DMS153 (cell line): ENCODE measurements at regions not wholly inside any gene's neighbourhood (a gene's known extent, or its start where the extent isn't known, plus 50 kb on each side); places are given as distances from the start of the nearest gene placed in this dataset.

Experiments used
- DNase-seq: peaks from one replicate; lab custom pipeline; 2025; lab: John Stamatoyannopoulos, UW

GRCh38 chr15:38647683-38648082 lies 83.1 kb upstream of the RASGRP1 start:
- no peak for DNase-seq

- DNase-seq = no peak
Measured at GRCh38 chr15:38648121-38648843, 83.7 kb upstream of the RASGRP1 start.

- no peak for DNase-seq
Measured at GRCh38 chr15:38650384-38650783, 85.8 kb upstream of the RASGRP1 start.

GRCh38 chr15:38650936-38651327 lies 86.3 kb upstream of the RASGRP1 start:
- no peak for DNase-seq

GRCh38 chr15:38651328-38652038 lies 86.9 kb upstream of the RASGRP1 start:
- DNase-seq = no peak

- no peak for DNase-seq
Measured at GRCh38 chr15:38652183-38652794, 87.7 kb upstream of the RASGRP1 start.

- no peak for DNase-seq
Measured at GRCh38 chr15:38652998-38653397, 88.4 kb upstream of the RASGRP1 start.

- DNase-seq = no peak
Measured at GRCh38 chr15:38658431-38658830, 93.8 kb upstream of the RASGRP1 start.

GRCh38 chr15:38660738-38661137 lies 96.1 kb upstream of the RASGRP1 start:
- no peak for DNase-seq

GRCh38 chr15:38662033-38662802 lies 97.6 kb upstream of the RASGRP1 start:
- DNase-seq = no peak

- DNase-seq = no peak
Measured at GRCh38 chr15:38662805-38663204, 98.2 kb upstream of the RASGRP1 start.

- DNase-seq = no peak
Measured at GRCh38 chr15:38665586-38666305, 101.1 kb upstream of the RASGRP1 start.

GRCh38 chr15:38666865-38667510 lies 102.4 kb upstream of the RASGRP1 start:
- no peak for DNase-seq

- no peak for DNase-seq
Measured at GRCh38 chr15:38667890-38668850, 103.6 kb upstream of the RASGRP1 start.

- DNase-seq = no peak
Measured at GRCh38 chr15:38668898-38669391, 104.3 kb upstream of the RASGRP1 start.

- DNase-seq = no peak
Measured at GRCh38 chr15:38670128-38671005, 105.8 kb upstream of the RASGRP1 start.

- DNase-seq = no peak
Measured at GRCh38 chr15:38671006-38671387, 106.4 kb upstream of the RASGRP1 start.

GRCh38 chr15:38671675-38672254 lies 107.2 kb upstream of the RASGRP1 start:
- no peak for DNase-seq

- DNase-seq = no peak
Measured at GRCh38 chr15:38672273-38672672, 107.7 kb upstream of the RASGRP1 start.
